HG02763 (cell line): ENCODE measurements at regions not wholly inside any gene's neighbourhood (a gene's known extent, or its start where the extent isn't known, plus 50 kb on each side); places are given as distances from the start of the nearest gene placed in this dataset.
A peak's percentile ranks its signal among the peaks of the same experiment; 100 is the strongest.

Experiments
- ATAC-seq: cut with Tn5 transposase; IDR thresholded peaks from one replicate; pipeline ENCODE4 v1.9.1; 2021; ENCODE audit warnings: mild to moderate bottlenecking, moderate library complexity; ENCODE audit not compliant: unreplicated experiment

DNA sequence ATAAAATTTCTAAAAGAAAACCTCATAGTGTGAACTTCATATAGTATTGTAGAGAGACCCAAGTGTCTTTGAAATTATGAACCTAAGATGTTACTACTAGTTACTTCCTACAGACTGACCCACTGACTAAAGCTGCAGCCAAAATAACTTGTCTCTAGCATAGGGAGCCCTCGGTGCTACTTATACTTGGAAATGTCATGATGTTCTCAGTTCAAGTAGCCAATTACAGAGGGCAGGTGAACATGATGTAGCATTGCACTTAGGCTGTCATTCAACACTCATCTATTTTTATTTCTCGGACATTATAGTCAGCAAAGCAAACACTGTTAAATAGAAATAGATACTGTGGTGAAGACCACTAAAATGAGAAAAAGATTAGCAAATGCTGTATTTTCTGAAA, 165.6 kb downstream of the AREG start:
- ATAC-seq, result no peak

DNA sequence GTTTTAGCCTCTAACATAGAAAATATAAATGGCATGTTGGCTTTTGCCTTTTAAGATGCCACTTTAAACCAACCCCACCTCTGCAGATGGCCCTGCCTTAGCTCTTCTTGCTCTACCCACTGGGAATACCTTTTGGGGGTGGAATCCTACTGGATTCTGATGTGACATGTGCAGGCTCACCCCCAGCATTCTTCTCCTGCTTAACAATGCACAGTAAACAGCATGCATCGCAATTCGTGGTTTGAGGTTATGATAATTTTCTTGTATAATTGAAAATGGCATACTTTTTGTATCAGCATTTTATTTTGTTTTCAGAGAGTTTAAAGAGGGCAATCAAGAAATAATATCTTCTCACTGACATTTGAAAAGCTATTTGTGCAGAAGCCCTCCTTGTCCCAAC, 167.9 kb downstream of the AREG start:
- no peak for ATAC-seq

DNA sequence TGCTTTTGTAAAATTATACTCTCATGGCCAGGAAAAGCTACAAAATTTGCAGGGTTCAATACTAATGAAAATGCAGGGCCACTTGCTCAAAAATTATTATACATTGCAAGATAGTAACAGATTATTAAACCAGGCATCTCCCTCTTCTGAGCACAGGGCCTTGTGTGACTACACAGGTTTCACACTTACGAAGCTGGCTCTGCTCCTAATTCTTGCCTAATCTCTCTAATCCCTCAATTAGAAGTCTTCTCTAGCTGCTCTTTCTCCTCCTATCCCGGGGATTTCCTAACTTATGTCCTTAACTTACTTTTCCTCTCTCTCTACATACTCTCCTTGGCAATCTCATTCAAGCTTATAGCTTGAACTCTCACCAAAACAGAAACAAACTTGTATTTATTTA, 168.3 kb downstream of the AREG start:
- ATAC-seq, result no peak

DNA sequence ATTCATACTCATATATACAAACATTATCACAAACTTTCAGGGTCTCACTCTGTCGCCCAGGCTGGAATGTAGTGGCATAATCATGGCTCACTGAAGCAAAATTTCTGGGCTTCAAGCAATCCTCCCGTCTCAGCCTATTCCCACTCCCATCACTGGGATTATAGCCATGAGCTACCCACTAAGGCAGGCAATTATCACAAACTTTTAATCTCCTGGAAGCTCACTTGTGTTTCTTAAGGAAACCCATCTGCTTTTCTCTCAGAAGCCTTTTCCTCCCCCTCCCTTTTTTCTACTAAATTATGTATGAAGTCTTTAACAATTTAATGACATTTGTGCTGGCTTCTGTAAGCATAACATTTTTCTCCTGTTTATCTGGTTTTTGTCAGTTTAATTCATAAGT, 170.5 kb downstream of the AREG start:
- no peak for ATAC-seq

DNA sequence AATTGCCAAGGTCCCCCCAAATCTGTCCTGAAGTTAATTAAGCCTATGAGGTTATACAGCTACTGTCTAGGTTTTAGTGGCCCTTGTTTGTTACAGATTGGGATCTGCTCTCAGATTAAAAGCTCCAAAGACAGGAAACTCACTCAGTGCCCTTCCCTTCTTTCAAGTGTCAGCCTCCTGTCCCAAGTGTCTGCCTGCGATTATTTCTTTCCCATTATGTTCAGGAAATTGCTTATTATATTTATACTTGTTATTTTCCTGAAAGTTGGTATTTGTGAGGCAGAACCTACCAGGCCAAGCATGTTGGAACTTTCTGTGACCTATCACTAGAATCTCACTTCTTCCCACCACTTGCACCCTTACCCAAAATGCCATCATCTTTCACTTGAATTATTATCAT, 173.2 kb downstream of the AREG start:
- ATAC-seq, result no peak

GRCh38 chr4:74618659-74619058, 173.7 kb downstream of the AREG start:
- ATAC-seq, result no peak

GRCh38 chr4:74619931-74620702, 174.2 kb downstream of the BTC start:
- no peak for ATAC-seq

DNA sequence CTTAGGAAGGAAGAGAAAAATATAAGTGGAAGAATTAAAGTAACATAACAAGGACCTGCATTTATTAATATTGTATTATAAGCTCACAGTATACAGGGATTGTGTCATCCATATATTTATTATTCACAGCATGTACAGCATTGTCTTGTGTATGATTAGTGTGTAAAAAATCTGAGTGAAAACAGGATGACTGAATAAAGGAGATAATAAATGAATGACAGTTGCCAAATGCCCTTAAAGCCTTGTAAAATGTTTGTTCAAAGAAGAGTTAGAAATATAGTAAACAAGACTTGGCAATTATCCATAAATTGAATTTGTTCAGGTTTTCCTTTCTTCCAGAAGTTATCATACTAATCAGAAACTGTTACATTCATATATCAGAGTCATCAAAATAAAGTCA, 172.7 kb downstream of the BTC start:
- no peak for ATAC-seq

GRCh38 chr4:74623041-74623440, 171.3 kb downstream of the BTC start:
- ATAC-seq, result peak; percentile 74

- no peak for ATAC-seq
Measured at GRCh38 chr4:74624351-74625151, 169.8 kb downstream of the BTC start.

DNA sequence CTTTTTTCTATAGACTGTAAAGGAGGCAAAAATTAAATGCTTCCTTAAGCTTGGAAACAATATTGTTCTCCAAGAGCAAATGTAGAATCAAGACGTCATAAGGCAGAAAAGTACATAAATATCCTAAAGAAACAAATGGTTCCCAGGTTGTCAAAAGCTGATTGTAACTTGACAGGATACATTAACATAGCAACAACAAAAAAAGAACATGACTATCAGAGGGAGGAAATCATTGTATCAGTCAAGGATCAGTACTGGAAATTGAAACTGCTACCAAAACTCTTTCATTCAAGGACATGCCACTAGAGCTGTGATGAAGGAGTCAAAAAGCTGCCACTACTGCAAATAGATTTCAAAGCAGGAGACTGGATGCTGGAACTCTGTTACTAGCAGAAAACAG, 168.3 kb downstream of the BTC start:
- ATAC-seq, result no peak

DNA sequence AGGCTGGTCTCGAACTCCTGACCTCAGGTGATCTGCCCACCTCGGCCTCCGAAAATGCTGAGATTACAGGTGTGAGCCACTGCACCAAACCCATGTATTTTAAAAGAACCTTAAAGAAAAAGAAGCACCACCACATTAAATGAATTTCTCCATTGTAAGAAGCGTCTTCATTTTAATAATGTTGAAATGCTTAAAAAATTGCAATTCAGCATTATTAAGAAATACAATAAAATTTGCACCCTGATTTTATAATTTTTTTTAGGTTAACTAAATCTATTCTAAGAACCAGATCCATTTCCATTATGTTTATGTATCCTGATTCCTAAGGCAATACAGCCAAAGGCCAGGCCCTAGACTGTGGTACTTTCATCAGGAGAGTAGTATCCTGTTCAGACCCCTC, 167.2 kb downstream of the BTC start:
- no peak for ATAC-seq

- no peak for ATAC-seq
Measured at GRCh38 chr4:74627504-74627903, 166.8 kb downstream of the BTC start.

DNA sequence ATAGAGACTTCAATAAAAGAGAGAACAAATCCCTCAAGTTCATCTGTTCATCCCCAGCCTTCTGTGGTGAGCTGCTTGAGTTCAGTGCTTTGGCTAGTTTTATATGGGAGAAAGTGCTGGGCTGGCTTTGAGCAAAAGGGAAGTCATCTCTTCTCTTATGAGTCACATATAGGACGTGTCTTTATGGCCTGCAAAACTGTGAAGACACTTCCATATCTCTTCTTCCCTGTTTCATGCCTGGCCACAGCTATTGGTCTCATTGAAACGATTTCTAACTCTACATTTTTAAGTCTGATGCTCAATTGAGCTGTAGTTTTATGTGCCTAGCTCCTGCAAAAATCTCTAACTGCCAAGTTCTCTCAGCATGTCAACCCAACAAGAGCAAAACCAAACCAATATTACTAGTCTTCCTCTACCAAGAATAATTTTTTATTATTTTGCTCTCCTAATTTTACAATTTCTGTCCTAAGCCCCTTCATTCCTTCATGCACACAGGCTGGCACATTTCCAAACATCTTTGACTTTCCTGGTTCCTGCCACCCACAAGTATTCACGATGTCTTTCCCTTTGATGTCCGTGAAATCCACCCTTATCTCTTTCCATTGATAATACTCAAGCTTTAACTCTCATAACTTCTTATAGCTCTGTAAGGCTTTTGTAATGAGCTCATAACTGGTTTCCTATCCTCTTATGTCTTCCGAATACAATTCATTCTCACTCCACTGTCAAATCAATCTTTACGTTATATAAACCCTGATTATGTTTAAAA, 165.3 kb downstream of the BTC start:
- no peak for ATAC-seq

DNA sequence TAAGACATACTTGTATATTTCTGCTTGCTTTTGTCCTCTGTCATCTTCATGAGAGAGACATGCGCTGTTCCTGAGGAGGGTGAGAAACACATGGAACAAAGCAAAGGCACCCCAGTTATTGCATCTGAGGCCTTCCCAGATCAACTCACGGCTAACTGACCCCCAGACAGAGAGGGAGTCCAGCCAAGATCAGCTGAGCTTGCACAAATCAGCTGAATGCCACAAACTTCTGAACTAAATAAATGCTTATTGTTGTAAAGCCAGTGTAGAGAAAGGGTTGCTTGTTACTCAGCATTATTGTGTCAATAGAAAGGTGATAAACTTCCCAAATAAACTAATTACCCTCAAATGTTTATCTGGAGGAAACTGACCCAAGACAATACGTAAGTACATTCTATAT, 163.8 kb downstream of the BTC start:
- ATAC-seq, result no peak

DNA sequence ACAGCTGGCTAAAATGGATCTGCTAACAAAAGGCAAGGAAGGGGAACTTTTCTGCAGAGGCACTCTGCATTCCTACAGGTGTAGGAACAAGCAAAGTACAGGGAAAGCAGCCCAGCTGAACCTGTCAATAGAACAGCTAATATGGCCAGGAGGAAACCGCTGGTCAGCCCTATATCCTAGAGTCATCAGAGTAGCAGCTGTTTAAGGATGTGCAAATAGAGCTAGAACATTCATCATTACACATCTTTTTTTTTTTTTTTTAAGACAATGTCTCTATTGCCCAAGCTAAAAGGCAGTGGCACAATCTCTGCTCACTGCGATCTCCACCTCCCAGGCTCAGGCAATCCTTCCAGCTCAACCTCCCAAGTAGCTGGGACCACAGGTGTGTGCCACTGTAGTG, 163.0 kb downstream of the BTC start:
- no peak for ATAC-seq

DNA sequence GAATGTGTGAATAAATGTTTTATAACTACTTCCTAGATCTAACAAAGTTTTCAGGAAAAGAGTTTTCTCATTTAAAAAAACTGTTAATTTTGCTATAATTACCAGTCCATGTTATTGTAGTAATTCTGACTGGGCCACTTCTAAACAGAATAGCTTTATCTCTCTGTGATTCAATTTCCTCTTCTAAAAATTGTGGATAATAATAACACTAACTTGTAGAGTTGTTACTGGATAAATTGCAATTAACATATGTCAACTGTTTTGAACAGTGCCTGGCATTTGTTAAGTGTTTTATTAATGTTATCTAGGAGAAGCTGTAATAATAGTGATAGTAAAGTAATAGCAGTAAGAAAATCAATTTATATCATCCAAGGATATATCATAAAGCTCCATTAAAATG, 162.3 kb downstream of the BTC start:
- no peak for ATAC-seq

DNA sequence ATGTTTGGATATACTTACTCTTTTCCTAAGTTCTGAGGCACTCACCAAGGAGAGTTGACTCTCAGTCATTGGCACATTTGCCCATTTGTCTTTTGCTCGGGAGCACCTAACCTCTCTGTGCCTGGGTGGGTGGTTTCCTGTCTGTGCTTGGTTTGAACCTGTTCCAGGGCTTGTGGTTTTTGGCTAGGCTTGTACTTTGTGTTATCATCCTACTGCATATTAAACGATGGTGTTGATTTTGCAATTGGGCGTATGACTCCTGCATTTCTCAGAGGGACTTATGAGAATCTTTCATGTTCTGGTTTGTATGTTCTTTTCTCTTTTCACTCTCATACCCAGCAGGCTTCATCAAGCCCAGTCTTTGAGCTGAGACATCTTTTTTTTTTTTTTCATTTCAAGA, 161.7 kb downstream of the BTC start:
- ATAC-seq, result no peak

DNA sequence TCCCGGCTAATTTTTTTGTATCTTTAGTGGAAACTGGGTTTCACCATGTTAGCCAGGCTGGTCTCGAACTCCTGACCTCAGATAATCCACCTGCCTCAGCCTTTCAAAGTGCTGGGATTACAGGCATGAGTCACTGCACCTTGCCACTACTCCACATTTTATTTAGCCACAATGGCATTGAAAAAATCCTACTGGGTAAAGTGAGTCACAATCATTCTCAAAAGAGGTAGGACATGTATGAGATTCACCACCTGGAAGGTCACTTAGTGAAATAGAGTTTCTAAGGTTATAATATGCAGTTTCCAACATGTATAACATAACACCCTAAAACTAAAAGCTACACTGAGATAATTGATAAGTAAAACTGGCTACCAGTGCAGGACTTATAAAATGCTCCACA, 159.2 kb downstream of the BTC start:
- ATAC-seq, result no peak

DNA sequence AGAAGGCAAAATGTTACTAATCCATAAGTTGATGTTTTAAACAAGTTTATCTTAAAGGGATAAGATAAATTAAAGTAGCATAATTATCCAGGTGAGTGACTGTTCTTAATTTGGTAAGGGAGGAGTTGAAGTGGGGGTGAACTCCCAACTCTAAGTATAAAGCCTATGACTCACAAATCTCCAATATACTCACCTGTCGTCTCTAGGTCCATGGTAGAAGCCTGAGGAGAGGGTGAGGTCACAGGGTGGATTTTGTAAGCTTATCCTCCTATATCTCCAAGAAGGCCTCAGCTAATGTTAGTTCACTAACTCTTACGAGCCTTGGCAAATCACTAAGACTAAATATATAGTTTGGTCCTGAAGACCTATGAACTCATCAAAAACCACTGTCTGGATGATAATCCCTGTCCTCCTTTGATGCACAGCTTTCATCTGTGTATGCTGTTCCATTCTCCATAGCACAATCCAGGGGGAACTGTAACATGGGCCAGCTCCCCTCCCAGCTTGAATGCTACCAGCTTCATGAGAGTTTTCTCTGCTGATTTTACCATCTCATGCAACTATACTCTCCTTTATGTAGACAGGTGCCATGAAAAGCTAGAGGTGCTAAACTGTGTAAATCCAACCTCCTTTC, 158.7 kb downstream of the BTC start:
- ATAC-seq, result no peak

DNA sequence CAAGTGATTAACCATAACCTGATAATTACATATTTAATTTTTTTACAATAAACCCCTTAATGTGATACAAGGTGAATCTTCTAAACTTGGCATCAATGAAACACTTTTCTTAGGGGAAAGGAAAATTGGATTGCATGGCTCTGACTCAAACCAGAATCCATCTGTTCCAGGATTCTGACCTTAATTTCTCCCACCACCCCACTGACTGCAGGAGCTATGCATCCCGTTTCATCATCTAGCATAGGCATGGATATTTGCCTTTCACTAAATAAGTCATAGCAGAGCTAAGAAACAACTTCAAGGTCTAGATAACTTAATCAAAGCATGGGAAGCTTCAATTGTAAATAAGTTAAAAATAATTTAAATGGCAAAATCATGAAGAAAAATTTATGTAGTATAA, 156.3 kb downstream of the BTC start:
- no peak for ATAC-seq
